GM12878 (cell line): ENCODE measurements at regions not wholly inside any gene's neighbourhood (a gene's known extent, or its start where the extent isn't known, plus 50 kb on each side); places are given as distances from the start of the nearest gene placed in this dataset.

Experiments
- BRCA1 ChIP-seq: IDR thresholded peaks from 2 replicates; pipeline ENCODE4 v1.6.1; 2011; ENCODE audit warnings: low read depth, low read length, improper control_type of control experiment
- CHD4 ChIP-seq: fragments of 200-600 bp; sonication (generic); IDR thresholded peaks from 2 replicates; pipeline ENCODE4 v1.6.1; 2016; ENCODE audit warnings: mild to moderate bottlenecking
- JUNB ChIP-seq: IDR thresholded peaks from 2 replicates; pipeline ENCODE4 v1.6.1; 2016; ENCODE audit warnings: antibody characterized with exemption, mild to moderate bottlenecking
- MTA3 ChIP-seq: IDR thresholded peaks from 2 replicates; pipeline ENCODE4 v1.6.1; 2012; ENCODE audit warnings: low read length, inconsistent platforms, borderline replicate concordance
- POLR2A ChIP-seq: IDR thresholded peaks from 2 replicates; pipeline ENCODE4 v1.6.1; 2011; ENCODE audit warnings: low read depth, mild to moderate bottlenecking, low read length
- REST ChIP-seq: IDR thresholded peaks from 2 replicates; pipeline ENCODE4 v1.6.1; 2012; ENCODE audit warnings: mild to moderate bottlenecking, low read depth, low read length
- SPI1 ChIP-seq: IDR thresholded peaks from 2 replicates; pipeline ENCODE4 v1.6.1; 2011; ENCODE audit warnings: low read depth, mild to moderate bottlenecking, low read length, moderate library complexity, borderline replicate concordance; ENCODE audit not compliant: insufficient read depth
- USF2 ChIP-seq: IDR thresholded peaks from 2 replicates; pipeline ENCODE4 v1.6.1; 2011; ENCODE audit warnings: low read depth, low read length, improper control_type of control experiment, borderline replicate concordance
- ZZZ3 ChIP-seq: IDR thresholded peaks from 2 replicates; pipeline ENCODE4 v1.6.1; 2011; ENCODE audit warnings: low read depth; ENCODE audit not compliant: control insufficient read depth, insufficient read length
- TF ChIP-seq, protein P1 (sequence below), 3 experiments: IDR thresholded peaks in 2 of 3; conservative IDR thresholded peaks in 1 of 3; 2 replicates each; pipeline ENCODE4 v1.5.1; 2011; ENCODE audit warnings: low read depth in 3 of 3, low read length in 3 of 3, mild to moderate bottlenecking in 3 of 3, control low read depth in 2 of 3, moderate library complexity in 2 of 3, inconsistent platforms in 1 of 3, mixed read lengths in 1 of 3; ENCODE audit not compliant: control insufficient read depth in 2 of 3, insufficient read depth in 1 of 3; ENCODE audit errors: extremely low read depth in 1 of 3

DNA sequence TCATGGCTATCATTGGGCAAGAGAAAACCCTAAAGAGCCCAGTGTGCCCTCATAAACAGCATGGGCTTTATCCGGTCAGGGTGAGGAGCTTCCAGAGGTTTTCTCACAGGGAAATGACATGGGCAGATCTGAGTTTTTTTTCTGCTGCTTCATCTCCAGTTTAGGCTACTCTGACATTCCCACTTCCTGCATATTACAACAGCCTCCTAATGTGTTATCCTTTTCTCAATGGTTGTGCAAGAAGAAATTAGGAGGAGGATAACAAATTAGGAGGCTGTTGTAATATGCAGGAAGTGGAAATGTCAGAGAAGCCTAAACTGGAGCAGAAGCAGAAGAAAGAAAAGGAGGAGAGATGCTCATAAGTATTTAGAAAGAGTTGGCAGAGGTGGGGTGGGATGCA, 175.6 kb downstream of the MTHFS start:
- no peak for TF ChIP-seq ZZZ3
- no peak for TF ChIP-seq POLR2A
- TF ChIP-seq CHD4, result no peak
- TF ChIP-seq, protein P1, sequence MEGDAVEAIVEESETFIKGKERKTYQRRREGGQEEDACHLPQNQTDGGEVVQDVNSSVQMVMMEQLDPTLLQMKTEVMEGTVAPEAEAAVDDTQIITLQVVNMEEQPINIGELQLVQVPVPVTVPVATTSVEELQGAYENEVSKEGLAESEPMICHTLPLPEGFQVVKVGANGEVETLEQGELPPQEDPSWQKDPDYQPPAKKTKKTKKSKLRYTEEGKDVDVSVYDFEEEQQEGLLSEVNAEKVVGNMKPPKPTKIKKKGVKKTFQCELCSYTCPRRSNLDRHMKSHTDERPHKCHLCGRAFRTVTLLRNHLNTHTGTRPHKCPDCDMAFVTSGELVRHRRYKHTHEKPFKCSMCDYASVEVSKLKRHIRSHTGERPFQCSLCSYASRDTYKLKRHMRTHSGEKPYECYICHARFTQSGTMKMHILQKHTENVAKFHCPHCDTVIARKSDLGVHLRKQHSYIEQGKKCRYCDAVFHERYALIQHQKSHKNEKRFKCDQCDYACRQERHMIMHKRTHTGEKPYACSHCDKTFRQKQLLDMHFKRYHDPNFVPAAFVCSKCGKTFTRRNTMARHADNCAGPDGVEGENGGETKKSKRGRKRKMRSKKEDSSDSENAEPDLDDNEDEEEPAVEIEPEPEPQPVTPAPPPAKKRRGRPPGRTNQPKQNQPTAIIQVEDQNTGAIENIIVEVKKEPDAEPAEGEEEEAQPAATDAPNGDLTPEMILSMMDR (IDR thresholded peaks at IDR 0.05 in 2 of 3, conservative IDR thresholded peaks at IDR 0.05 in 1 of 3; ENCODE audit: control insufficient read depth in 2 of 3, extremely low read depth in 1 of 3, insufficient read depth in 1 of 3, low read depth in 3 of 3, low read length in 3 of 3), result no peak
- no peak for TF ChIP-seq JUNB
- no peak for TF ChIP-seq MTA3
- TF ChIP-seq USF2, result no peak
- TF ChIP-seq BRCA1, result no peak
- TF ChIP-seq REST, result no peak
- TF ChIP-seq SPI1, result no peak
